PC-3 (cell line): ENCODE measurements at regions not wholly inside any gene's neighbourhood (a gene's known extent, or its start where the extent isn't known, plus 50 kb on each side); places are given as distances from the start of the nearest gene placed in this dataset.

Experiments
- ATAC-seq: fragments of 200-7000 bp; cut with Tn5 transposase; 2 replicates; pipeline ENCODE4 v1.9.1; 2020; ENCODE audit warnings: mild to moderate bottlenecking, moderate library complexity
- BruUV-seq: library from RNA; stranded (reverse); fragments of 400-500 nt; replicated peaks from 2 replicates; lab custom pipeline; 2021; lab: Mats Ljungman, UMichigan
- CTCF ChIA-PET: fragments of 300-600 bp; sonication (Branson Sonifier 250); formaldehyde crosslinking; loops from one replicate; lab custom pipeline; 2022; ENCODE audit warnings: antibody characterized with exemption; lab: Charles Lee
- POLR2A ChIA-PET: fragments of 300-600 bp; sonication (Branson Sonifier 250); formaldehyde crosslinking; loops from one replicate; lab custom pipeline; 2022; ENCODE audit warnings: antibody characterized with exemption; ENCODE audit not compliant: unreplicated experiment; lab: Charles Lee
- DNase-seq: peaks from one replicate; pipeline ENCODE4 v3.0.0-alpha.2; 2015
- H2AFZ ChIP-seq: fragments of 300-600 bp; sonication (generic); 2 replicates; pipeline ENCODE4 v1.6.0; 2016; ENCODE audit warnings: antibody characterized with exemption, low read length
- H3F3A ChIP-seq: fragments of 300-600 bp; sonication (generic); one replicate; pipeline ENCODE4 v1.6.0; 2017; ENCODE audit warnings: antibody characterized with exemption, low read length, control low read depth, mild to moderate bottlenecking; ENCODE audit not compliant: unreplicated experiment
- H3K27ac ChIP-seq: fragments of 300-600 bp; sonication (generic); 2 replicates; pipeline ENCODE4 v1.5.1; 2016; ENCODE audit warnings: mild to moderate bottlenecking, low read length
- H3K27me3 ChIP-seq: fragments of 300-600 bp; sonication (generic); 2 replicates; pipeline ENCODE4 v1.6.1; 2016; ENCODE audit warnings: low read length, mixed read lengths
- H3K36me3 ChIP-seq: fragments of 300-600 bp; sonication (generic); 2 replicates; pipeline ENCODE4 v1.6.1; 2016; ENCODE audit warnings: low read depth, mixed run types, low read length, mixed read lengths
- H3K4me1 ChIP-seq: fragments of 300-600 bp; sonication (generic); 2 replicates; pipeline ENCODE4 v1.5.1; 2016; ENCODE audit warnings: low read length; ENCODE audit not compliant: insufficient read depth
- H3K4me2 ChIP-seq: fragments of 300-600 bp; sonication (generic); 2 replicates; pipeline ENCODE4 v1.6.0; 2016; ENCODE audit warnings: low read length
- H3K4me3 ChIP-seq: fragments of 300-600 bp; sonication (generic); 2 replicates; pipeline ENCODE4 v1.5.1; 2016; ENCODE audit warnings: mild to moderate bottlenecking, low read length, mixed read lengths
- H3K79me2 ChIP-seq: fragments of 300-600 bp; sonication (generic); 2 replicates; pipeline ENCODE4 v1.6.1; 2017; ENCODE audit warnings: low read length, mixed read lengths
- H3K9ac ChIP-seq: fragments of 300-600 bp; sonication (generic); 2 replicates; pipeline ENCODE4 v1.6.0; 2016; ENCODE audit warnings: mild to moderate bottlenecking, low read length
- H3K9me2 ChIP-seq: fragments of 300-600 bp; sonication (generic); replicated peaks from 2 replicates; pipeline ENCODE4 v1.6.1; 2016; ENCODE audit warnings: mixed run types, low read length, mixed read lengths
- H3K9me3 ChIP-seq: fragments of 300-600 bp; sonication (generic); 2 replicates; pipeline ENCODE4 v1.6.1; 2016; ENCODE audit warnings: low read length, mixed read lengths
- H4K20me1 ChIP-seq: fragments of 300-600 bp; sonication (generic); 2 replicates; pipeline ENCODE4 v1.6.1; 2016; ENCODE audit warnings: low read length, mixed read lengths
- EZH2 ChIP-seq: fragments of 300-600 bp; sonication (generic); IDR thresholded peaks from one replicate; pipeline ENCODE4 v1.6.1; 2017; ENCODE audit warnings: antibody characterized with exemption, mild to moderate bottlenecking, low read length; ENCODE audit not compliant: unreplicated experiment
- EZH2phosphoT487 ChIP-seq: fragments of 300-600 bp; sonication (generic); IDR thresholded peaks from 2 replicates; pipeline ENCODE4 v1.6.1; 2018; ENCODE audit warnings: mild to moderate bottlenecking, antibody characterized with exemption, low read length, borderline replicate concordance
- intact Hi-C: fragments of 100-400 bp; cut with micrococcal nuclease; formaldehyde crosslinking; loops from 2 replicates; pipeline ENCODE4 v1.9.0; 2023
- TF ChIP-seq, protein P1 (sequence below): fragments of 300-600 bp; sonication (generic); conservative IDR thresholded peaks from 2 replicates; pipeline ENCODE4 v1.5.1; 2017; ENCODE audit warnings: antibody characterized with exemption, low read depth, mild to moderate bottlenecking, low read length

DNA sequence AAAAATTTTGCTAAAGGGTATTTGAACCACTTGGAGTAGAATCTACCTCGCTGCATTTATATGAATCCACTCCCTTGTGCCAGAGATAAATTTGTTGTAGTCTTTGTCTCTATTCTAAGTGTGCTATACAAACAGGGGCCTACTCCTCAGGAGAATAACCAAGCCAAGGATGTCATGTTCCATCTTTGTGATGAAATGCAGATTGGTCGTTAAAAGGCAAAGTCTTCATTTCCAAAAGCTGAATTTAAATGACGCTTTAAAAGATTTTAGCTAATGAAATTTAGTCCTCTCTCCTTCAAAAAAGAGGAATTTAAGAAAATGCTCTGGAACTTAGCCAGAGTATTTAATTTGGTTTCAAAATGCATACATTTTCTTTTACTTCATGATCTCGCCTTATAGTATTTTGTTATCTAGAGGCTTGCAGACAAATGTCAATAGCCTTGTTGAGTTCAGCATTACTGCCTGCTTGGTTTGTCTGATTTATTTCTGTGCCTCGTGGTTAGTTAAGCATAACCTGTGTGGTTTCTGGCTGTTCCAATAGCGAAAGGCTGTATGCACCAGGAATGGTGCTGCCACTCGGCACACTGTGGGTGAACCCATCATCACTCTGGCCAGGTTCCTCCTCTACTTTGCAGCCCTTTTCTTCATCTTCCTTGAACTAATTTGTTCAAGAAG, 417.6 kb downstream of the ZNF521 start:
- Histone ChIP-seq H3K4me3 (no peak overlapping the region), H3K9me2 (no peaks in the 10 kb centered on the region), H3K9me3 (no peaks in the 10 kb centered on the region), H3K27ac (no peak overlapping the region), H2AFZ (no peak overlapping the region), H4K20me1 (no peaks in the 10 kb centered on the region), H3K9ac (no peak overlapping the region), H3K4me1 (peaks cover 5% of the 10 kb centered on the region; the same call in 1 of the 2 replicates), H3F3A (no peaks in the 10 kb centered on the region), H3K27me3 (peaks cover 26% of the 10 kb centered on the region), H3K36me3 (no peaks in the 10 kb centered on the region), H3K79me2 (no peaks in the 10 kb centered on the region), H3K4me2 (no peak overlapping the region)
- BruUV-seq: no TSS peak
- no peak for ATAC-seq
- ChIA-PET POLR2A (no interaction called here), CTCF (no interaction called here)
- DNase-seq: no peak
- TF ChIP-seq EZH2 (no peak), EZH2phosphoT487 (no peak)
- TF ChIP-seq, protein P1, sequence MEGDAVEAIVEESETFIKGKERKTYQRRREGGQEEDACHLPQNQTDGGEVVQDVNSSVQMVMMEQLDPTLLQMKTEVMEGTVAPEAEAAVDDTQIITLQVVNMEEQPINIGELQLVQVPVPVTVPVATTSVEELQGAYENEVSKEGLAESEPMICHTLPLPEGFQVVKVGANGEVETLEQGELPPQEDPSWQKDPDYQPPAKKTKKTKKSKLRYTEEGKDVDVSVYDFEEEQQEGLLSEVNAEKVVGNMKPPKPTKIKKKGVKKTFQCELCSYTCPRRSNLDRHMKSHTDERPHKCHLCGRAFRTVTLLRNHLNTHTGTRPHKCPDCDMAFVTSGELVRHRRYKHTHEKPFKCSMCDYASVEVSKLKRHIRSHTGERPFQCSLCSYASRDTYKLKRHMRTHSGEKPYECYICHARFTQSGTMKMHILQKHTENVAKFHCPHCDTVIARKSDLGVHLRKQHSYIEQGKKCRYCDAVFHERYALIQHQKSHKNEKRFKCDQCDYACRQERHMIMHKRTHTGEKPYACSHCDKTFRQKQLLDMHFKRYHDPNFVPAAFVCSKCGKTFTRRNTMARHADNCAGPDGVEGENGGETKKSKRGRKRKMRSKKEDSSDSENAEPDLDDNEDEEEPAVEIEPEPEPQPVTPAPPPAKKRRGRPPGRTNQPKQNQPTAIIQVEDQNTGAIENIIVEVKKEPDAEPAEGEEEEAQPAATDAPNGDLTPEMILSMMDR: no peak
- intact Hi-C loops: no loop called here

DNA sequence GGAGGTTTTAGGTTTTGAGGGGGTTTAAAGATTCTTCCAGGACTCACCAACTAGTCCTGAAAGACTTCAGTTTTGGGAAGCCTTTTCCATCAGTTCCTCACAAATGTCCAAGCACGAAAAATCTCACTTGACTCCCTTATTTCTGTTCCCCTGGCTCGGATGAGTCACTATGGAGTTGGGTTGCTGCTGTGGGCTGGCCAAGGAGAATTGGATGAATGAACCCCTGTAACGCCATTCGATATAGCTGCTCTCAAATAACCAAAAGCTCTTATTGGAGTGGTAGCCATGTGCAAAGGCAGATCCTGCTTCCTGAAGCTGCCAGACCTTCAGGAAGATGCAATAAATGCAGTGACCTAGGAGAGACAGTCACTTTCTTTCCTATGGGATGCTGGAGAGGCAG, 417.0 kb downstream of the ZNF521 start:
- no peaks in the 10 kb centered on the region for H3F3A ChIP-seq

DNA sequence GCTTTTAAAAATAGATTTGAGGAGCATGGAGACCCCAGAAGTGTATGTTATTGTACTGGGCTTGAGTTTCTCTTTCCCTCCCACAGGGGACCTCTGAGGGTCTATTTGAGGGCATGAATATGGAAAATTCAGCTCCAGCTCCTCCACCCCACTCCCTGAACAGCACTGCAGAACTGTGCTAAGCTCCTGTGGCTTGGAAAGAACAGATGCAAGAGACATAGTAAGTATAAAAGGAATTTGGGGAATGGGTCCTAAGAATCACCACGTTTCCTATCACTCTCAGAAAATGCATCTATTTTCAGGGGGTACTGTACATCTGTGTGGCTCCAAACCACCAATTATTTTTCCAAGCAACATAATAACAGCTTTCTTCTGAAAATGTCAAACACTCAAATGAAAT, 416.1 kb downstream of the ZNF521 start:
- Histone ChIP-seq H3K27ac (no peak overlapping the region), H2AFZ (no peak overlapping the region), H4K20me1 (no peaks in the 10 kb centered on the region), H3K4me3 (no peak overlapping the region), H3K9ac (no peak overlapping the region), H3F3A (no peaks in the 10 kb centered on the region), H3K79me2 (no peaks in the 10 kb centered on the region), H3K36me3 (no peaks in the 10 kb centered on the region), H3K9me3 (no peaks in the 10 kb centered on the region), H3K27me3 (peaks cover 26% of the 10 kb centered on the region), H3K4me1 (0 out of 2 replicates have a peak, but pooled peaks cover under 1% of the 10 kb centered on the region), H3K4me2 (no peak overlapping the region), H3K9me2 (no peaks in the 10 kb centered on the region)
- TF ChIP-seq EZH2 (no peak), EZH2phosphoT487 (no peak)
- TF ChIP-seq, protein P1: no peak
- POLR2A ChIA-PET: no interaction called here
- BruUV-seq: no TSS peak
- intact Hi-C loops: no loop called here
- no peak for ATAC-seq
- CTCF ChIA-PET: no interaction called here
- DNase-seq: no peak

More for the DNA sequence above, 417.0 kb downstream of the ZNF521 start:
- Histone ChIP-seq H3K79me2 (no peaks in the 10 kb centered on the region), H3K27me3 (peaks cover 26% of the 10 kb centered on the region), H3K27ac (no peak overlapping the region), H3K9me2 (no peaks in the 10 kb centered on the region), H3K9ac (no peak overlapping the region), H3K9me3 (no peaks in the 10 kb centered on the region), H3K4me3 (no peak overlapping the region), H3K4me1 (peaks cover 5% of the 10 kb centered on the region; the same call in 1 of the 2 replicates), H2AFZ (no peak overlapping the region), H3K36me3 (no peaks in the 10 kb centered on the region), H3K4me2 (no peak overlapping the region), H4K20me1 (no peaks in the 10 kb centered on the region)
- no TSS peak for BruUV-seq
- ATAC-seq (no peak), DNase-seq (no peak)
- intact Hi-C loops: no loop called here
- ChIA-PET POLR2A (no interaction called here), CTCF (no interaction called here)
- TF ChIP-seq, protein P1: no peak
- TF ChIP-seq EZH2 (no peak), EZH2phosphoT487 (no peak)
